ENCODE measurements at regions not wholly inside any gene's neighbourhood (a gene's known extent, or its start where the extent isn't known, plus 50 kb on each side); places are given as distances from the start of the nearest gene placed in this dataset.

GRCh38 chr16:85183564-85183963 is 71.3 kb upstream of the CIBAR2 start:
- TF ChIP-seq CTCF (IDR thresholded peaks at IDR 0.05) (no peak), POLR2A (IDR thresholded peaks at IDR 0.05) (no peak)

Data from body of pancreas (tissue), 4 donors.